CD4-positive, alpha-beta T cell treated with Interleukin-10 for 1 hour (primary cell): ENCODE measurements at regions not wholly inside any gene's neighbourhood (a gene's known extent, or its start where the extent isn't known, plus 50 kb on each side); places are given as distances from the start of the nearest gene placed in this dataset.

ENCODE experiments used
- DNase-seq: peaks from one replicate; pipeline ENCODE4 v3.0.0-alpha.2; 2020

DNA sequence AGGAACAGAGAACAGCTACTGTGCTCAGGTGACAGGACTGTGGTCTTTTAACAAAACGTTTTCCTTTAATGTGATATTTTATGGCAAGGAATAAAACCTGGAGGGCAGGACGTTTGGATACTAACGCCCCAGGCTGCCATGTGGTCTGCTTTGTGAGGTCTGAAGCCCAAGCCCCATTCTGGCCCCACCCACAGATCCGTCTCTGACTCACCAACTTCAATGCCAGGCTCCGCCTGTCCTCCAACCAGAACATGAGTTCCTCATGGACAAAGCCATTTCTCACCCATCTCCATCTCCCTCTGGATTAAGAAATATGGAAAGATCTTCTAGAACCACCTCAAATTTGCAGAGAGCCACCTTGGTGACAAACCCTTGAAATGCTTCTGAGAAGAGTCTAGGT is 148.8 kb downstream of the CRYBB2 start:
- no peak for DNase-seq

DNA sequence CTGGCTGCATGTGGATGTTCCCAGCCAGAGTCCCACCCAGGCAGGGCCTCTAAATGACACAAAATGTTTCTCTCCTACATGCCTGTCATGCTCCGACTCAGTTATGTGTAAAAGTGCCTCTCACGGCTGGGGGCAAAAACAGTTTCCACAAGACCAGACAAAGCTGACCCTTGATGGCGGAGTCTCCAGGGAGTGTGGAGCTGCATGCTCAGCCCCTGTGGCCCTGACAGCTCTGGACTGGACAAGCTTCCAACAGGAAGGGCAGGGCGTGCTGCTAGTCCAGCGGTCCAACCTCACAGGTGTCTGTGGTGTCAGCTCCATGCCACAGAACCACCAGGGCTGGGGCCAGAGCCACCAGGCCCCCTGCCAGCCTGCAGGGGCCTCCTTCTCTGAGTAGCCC is 149.6 kb downstream of the CRYBB2 start:
- DNase-seq: no peak

DNA sequence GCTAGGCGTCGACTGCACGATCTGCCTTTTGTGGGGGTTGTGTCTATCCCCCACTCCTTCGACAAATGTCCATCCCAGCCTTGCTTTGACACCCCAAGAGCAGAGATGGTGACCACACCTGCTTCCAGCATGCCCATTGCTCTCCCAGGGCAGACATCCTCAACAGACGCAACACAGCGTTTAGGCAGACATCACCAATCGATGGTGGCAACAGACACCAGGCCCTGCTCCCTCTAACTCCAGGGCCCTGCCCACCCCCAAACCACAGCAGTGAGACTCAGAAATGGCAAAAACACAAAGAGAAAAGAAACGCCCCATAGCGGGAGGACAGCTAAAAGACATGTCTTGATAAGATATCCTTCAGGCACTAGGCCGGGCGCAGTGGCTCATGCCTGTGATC is 150.9 kb downstream of the CRYBB2 start:
- DNase-seq: no peak

DNA sequence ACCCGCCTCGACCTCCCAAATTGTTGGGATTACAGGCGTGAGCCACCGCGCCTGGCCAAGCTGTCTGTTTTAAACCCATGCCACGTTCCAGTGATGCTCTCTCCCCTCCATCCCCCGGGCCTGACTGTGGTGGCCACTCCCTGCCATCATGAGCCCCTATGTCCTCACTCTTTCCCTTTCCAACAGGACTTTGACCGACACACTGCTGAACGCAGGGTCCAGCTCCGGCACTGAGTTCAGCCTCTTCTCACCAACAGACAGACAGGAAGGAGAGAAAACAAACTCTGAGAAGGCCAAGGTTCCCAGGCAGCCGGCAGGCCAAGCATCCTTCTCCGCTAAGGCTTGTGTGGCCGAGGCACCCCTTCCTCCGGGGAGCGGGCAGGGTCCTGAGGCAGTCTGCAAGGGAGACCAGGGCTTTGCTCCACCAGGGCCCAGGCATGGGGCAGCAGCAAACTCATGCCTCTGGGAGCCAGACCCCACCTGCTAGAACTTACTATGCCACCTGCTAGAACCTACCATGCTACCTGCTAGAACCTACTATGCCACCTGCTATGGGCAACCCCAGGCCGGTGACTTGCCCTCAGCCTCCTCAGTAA is 152.7 kb downstream of the CRYBB2 start:
- DNase-seq: no peak

DNA sequence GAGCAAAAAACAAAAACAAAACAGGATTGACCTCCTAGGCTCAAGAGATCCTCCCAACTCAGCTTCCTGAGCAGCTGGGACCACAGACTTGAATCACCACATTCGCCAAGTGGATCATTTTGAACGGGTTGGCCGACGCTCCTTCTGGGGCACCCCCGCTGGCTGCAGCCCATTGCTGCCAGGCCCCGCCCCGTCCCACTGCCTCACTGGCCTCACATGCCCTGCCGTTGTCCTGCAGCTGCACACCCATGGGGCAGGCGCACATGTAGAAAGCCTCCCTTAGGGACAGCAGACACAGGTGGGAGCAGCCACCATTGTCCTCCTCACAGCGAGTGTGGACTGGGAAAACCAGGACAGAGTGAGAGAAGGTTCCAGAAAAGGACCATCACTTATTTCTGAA is 154.5 kb downstream of the CRYBB2 start:
- DNase-seq: no peak

DNA sequence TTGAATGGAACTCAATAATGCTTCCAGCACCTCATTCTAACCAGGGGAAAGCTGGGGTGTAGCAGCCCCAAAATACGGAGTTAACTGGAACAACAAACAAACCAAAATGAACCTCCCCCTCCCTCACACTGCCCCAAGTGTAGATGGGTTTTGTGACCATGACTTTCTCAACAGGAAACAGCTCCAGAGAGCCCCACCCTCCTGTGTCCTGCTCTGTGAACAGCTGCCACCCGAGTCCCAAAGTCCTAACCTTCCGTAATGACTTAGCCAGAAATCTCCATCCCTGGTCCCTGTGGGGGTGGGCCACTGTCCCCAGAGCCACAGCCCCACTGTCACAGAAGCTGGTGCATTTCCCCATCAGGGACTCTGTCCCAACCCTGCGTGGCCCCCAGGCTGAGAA is 155.4 kb downstream of the CRYBB2 start:
- no peak for DNase-seq

DNA sequence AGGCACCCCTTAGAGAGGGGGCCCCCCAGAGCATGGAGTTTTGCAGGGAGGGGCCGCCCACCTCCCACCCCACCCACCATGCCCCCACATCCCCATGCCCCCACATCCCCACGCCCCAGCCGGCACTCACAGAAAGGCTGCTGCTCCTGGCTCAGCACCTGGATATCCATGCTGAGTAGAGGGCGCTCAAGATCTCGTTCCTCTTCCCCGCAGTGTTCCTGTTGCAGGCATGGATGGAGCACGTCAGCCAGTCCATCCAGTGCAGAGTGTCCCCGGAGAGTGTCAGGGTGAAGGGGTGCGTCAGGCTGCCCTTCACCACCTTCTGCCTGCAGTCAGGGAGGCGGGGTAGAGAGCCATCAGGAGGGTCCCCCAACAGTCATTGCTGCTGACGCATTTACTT is 156.2 kb downstream of the CRYBB2 start:
- no peak for DNase-seq

DNA sequence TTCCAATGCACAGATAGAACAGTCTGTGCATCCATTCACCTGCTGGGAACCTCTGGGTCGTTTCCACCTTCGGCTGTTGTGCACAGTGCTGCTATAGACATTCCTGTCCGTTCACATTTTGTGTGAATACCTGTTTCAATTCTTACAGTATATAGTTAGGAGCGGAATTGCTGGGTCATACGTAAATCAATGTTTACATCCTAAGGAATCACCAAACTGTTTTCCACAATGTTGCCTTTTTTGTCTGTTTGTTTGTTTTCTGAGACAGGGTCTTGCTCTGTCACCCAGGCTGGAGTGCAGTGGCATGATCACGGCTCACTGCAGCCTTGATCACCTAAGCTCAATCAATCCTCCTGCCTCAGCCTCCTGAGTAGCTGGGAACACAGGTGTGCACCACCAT is 158.3 kb downstream of the CRYBB2 start:
- no peak for DNase-seq

DNA sequence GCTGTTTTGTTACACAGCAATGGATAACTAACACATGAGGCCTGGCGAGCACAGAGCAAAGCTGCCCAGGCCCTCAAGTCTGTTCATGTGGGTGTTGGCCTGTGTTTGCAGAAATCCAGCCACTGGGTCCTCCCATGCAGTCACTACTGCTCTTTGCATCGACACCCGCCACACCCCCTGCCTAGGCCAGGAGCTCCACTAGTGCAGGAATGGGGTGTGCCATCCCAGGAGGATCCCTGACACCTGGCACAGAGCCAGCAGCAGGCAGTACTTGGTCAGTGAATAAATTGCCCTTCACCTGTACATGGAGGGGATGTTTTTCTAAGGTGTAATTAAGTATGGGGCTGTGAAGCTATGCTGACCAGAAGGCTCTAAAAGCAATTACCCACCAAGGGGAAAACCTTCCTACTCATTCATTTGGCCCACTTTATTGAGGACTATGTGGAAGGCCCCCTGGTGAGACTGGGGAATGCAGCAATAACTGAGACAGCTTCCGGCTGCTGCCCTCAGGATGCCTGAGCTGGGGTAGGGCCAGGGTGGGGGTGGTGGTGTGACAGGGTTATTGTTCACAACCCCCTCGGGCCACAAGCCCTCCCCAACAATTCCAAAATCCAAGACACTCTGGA is 160.8 kb downstream of the CRYBB2 start:
- no peak for DNase-seq

DNA sequence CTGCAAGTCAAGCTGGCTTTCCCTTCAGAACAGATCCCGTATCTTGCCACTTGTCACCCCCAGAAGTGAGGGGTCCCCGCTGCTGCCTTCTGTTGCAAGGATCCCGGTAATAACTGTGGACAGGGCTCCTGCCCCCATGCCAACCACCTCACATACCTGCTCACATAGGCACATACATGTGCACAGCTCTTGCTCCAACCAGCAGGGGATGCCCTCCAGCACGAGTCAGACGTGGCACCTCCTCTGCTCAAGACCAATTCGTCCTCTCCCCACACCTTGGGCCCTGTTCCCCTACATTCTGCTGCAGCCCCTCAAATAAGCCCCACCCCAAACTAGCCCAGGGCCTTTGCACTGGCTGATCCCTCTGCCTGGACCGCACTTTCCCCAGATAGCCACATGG is 163.3 kb downstream of the CRYBB2 start:
- no peak for DNase-seq

DNA sequence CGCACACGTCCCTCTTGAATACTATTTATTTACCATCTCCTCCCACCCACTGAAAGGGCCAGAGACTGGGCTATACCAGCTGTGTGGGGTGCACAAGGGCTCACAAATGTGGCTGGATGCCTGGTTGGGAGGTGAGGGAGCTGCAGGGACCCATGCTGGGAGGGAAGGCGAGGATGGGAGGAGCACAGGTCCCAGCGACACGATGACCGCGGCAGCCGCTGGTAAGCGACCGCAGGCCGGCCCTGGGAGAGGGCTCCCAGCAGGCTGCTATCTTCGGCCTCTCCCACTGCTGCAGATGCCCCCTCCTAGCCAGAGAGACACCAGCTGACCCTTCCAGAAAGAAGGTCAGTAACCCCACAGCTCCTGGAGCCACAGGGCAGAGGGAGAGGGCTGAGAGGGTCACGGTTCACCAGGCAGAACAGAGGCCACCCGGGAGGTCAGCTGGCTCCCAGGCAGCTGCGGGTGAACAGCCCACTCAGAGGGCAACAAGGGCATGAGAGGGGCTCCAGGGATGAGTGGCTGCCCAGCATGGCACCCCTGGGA is 163.9 kb downstream of the CRYBB2 start:
- no peak for DNase-seq

DNA sequence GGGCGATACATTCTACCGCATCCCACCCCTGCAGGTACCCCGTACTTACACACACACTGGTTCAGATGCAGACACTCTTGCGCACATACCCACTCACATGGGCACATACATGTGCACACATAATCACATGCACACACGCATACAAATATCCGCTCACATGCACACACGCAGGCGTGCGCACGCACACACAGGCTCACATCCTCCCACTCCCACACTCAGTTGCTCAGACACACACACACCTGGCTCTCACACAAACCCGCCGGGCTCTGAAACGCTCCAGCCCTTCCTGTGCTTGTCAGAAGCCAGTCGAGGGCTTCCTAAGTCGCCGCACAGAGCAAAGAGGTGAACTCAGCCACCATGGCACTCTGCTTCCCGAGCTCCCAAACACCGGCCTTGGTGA is 164.5 kb downstream of the CRYBB2 start:
- DNase-seq: no peak

DNA sequence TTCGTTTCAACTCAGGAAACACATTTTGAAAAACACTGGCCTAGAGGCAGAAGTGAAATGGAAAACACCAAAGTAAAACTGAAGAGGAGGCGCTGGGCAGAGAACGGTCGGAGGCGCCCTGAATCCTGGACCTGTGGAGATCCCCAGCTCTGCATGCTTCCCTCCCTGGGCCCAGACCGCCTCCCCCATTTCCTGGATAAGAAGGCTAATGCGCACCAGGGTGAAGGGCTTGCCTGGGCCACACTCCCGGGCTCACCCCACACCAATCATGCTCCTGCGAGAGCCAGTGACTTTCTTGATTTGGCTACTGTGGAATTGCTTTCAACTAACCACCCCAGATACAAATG is 167.1 kb downstream of the CRYBB2 start:
- DNase-seq: no peak

DNA sequence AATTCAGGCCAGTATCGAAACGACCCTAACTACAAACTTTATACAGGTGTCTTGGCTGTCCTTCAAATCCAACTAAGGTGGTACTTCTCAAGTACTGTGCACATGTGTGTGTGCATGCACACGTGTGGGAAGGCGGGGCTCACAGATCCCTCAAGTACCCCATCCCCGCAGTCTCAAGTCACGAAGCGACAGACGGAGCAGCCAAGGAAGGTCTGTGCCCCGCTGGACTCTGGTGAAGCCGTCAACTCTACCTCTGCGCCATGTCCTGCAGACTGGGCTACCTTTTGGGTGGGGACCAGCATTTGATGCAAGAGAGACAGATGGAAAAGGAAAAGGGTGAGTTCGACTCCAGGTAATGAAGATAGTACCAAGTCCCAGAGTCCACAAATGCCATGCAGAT is 169.0 kb downstream of the CRYBB2 start:
- DNase-seq: no peak

DNA sequence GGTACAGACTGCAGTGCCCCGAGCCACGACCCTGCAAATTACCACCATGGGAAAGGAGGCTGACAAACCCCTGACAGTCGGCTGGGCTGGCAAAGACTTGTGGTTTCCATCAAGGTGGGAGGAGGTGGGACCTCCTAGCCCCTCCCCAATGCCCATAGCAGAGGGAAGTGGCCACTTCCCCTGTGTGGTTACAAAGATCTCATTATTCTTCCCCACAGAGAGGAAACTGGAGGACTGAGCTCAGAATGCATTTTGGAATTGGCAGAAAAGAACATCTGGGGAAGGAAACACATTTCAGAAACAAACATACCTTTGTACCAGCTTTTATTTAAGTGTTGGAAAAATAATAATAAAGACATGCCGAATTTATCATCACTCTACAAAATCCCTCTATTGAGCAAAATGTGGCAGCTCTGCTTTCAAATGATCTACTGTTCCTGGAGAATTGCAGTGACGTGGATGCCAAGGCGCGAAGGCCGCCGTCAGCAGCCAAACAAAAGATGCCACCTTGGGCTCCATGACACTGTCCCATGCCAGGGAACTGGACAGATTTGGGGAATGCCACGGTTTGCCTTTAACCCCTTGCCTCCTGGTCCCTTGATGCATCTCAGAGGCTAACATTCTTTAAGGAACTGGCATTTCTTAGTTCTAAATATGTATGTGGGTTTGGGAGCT is 169.6 kb downstream of the CRYBB2 start:
- DNase-seq: no peak

DNA sequence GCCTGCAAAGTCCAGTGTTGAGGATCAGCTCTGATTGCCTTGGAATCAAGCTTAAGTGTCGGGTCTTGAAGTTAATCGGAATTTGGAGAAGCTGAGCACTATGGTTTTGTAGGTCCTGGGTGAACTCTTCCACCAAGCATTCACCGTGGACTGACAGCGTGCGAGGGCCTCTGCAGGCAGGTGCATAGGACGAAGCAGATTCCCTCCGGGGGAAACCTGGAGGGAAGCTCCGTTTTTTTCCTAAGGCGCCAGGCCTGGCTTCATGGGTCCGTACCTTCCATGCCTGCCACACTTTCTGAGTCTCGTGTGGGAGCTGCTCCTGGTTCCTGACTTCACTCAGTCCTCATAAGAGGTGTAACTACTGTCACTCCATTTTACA is 170.1 kb downstream of the CRYBB2 start:
- no peak for DNase-seq

DNA sequence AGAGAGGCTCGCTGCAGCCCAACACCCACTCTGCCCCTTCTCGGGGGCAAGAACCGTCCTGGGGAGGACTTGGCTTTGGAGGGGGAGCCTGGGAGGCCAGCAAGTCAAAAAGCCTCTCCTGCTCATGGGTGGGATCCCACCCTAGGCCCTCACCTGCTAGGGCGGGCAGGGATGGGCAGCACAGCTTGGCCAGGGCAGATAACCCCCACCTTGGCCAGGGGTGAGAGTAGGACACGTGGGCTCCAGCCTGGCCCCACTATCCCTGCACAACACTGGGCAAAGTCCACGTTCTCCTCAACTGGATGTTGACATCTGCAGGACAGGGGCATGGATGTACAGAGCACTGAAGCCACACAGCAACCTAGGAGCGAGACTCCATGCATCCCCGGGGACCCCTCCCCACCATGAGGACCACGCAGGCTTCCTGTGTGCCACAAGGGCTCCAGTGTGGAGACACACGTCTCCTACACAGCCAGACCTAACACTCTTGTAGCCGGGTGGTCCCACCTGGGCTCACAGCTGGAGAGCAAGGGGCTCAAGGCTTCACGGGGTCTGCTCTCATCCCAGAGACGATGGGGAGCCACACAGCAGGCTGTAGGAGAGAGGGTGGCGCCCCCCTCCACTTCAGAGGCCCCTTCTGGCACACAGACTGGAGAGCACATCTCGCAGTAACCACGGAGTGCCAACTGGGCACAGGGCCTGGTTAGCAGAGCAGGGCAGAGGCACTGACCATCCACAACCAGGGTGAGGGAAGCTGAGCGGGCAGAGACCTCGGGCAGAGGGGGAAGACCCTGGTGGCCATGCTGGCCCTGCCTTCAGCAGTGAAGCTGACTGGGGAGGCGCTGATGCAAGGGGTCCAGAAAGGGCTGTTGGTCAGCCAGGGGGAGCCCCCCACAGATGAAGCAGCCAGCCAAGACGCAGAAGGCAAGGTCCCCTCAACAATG is 171.1 kb downstream of the CRYBB2 start:
- DNase-seq: no peak

DNA sequence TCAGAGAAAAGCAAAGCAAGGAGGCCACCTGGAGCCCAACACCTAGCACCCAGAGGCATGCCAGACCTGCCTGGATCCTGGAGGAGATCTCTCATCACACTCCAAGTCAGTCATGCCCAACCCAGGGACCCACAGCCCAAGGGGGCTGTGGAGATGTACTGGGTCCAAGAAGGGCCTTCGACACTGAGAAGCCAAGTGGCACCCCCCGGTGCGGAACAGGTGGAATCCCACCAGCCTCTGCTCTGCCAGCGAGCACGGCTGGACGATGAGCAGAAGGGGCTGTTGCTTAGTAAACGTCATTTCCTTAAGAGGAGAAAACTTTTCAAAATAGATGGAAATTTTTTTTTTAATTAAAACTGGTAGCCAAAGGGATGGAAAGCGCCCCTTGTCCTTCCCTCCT is 171.9 kb upstream of the GRK3 start:
- DNase-seq: no peak

DNA sequence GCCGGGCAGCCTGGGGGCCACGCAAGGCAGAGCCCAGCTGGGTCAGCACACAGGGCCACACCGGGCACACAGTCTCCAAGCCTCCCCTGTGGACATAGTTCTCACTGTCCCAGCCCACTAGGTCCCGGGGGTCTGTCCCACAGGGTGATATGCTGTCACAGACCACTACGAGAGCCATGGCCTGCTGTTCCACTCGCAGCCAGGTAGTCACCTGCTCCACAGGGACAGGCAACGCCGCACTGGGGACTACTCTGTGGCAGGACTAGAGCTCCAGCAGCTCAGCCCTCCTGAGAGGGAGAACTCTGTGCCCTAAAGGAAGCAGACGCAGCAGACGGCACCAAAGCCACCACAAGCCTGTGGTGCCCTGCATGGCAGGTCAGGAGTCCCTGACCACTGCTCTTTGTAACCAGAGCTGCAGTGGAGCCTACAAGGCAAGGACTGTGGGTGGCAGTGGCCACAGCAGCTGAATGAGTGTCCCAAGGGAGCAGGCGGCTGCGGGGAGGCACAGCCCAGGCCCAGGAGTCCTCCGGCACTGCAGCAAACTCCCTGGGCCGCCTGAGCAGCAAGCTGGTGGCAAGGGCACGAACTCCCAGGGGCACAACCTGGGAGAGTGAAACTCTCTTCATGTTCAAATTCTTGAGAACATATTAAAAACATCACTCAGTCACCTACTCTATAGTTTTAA is 171.2 kb upstream of the GRK3 start:
- DNase-seq: no peak

DNA sequence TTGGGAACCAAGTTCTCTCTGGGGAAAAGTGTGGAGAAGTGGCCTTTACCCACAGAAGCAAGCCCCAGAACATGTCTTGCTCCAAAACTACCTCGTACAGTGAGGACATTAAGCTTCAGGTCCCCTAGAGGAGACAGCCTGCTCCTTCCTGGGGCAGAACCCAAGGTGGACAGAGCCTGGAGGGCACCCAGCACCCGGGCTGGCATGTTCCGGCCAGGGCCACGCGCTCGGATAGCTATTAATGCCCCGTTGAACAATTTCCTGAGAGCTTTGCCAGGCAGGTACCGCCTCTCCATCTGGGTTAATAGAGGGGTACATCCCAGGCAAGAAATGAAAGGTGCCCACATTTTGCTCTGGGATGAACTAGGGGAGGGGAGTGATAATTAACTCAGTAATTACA is 169.0 kb upstream of the GRK3 start:
- no peak for DNase-seq

DNA sequence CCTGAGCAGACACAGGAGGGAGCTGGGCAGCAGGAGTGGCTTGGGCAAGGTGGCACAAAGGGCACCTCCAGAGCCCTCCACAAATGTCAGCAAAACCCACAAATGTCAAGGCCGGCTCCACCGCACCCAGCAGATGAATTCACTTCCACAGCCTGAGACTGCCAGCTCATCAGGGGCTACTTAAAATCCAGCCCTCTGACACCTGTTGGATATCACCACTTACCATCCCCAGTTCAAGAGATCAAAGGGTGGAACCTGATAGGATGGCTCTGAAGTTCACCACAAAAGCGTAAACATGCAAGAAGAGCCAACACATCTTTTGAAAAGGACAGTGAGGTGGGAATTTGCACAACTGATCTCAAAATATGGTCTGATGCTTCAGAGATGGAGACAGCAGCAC is 168.6 kb upstream of the GRK3 start:
- DNase-seq: no peak

DNA sequence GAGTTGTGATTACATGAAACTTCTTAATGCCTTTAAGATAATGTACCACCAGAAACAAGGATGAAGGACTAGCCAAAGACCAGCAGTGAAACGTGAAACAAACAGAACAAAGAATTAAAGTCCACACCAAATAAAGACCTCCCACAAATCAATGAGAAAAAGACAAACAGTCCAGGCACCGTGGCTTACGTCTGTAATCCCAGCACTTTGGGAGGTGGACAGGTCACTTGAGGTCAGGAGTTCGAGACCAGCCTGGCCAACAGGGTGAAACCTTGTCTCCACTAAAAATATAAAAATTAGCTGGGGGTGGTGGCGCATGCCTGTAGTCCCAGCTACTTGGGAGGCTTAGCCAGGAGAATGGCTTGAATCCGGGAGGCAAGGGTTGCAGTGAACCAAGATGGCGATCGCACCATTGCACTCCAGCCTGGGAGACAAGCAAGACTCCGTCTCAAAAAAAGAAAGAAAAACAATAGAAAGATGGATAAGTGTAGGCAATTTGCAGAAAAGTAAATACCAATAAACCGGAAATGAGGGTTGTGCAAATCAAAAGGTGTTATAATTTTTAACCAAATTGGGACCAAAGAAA is 167.8 kb upstream of the GRK3 start:
- DNase-seq: no peak

DNA sequence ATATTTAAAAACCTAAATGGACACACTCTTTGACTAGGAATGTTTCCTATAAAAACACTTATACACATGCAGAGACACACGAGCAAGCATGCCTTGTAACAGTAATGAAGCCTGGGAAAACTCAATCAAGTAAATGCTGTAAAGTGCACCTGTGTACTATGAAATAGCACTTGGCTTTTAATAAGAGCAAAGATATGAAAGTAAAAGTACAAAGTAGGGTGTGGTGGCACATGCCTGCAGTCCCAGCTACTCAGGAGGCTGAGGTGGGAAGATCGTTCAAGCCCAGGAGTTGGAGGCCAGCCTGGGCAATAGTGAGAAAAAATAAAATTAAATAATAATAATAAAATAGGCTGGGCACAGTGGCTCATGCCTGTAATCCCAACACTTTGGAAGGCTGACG is 166.9 kb upstream of the GRK3 start:
- no peak for DNase-seq
